ENCODE measurements at regions not wholly inside any gene's neighbourhood (a gene's known extent, or its start where the extent isn't known, plus 50 kb on each side); places are given as distances from the start of the nearest gene placed in this dataset.

DNA sequence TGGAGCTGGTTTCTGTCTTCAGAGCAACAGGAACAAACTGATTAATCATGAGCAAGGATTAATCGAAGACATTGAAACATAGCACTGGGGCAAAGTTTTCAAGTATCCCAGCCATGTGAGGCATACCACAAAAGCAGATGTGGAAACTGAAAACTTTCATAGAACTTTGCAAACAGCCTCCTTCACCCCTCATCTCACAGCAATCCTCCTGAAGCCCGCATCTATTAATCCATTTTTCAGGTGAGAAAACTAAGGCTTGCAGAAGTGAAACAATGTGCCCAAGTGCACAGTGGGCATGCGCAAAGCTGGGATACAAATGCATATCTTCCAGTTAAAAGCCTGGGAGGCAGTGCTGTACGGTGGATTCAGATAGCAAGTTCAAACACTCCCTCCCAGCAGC, 58.6 kb upstream of the HMGXB4 start:
- no peak overlapping the region for H3K27ac Mint-ChIP-seq

DNA sequence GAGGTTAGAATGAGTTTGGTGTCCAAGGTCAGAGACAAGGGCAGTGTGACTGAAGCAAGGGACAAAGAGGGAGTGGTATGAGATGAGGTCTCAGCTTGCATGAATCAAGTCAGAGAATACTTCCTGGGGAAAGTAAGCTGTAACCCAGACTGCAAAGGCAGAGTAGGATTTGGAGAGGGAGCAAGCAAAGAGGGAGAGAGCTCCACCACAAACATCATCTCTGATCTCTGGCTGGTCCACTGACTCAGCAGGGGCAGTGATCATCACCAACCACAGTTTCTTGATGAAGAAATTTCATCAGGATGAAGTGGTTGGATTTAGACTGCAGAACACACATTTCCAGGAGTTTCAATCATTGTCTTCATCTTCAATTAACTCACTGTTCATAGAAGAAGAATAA, 54.9 kb upstream of the HMGXB4 start:
- Mint-ChIP-seq H3K4me1 (no peaks in the 10 kb centered on the region), H3K27ac (no peak overlapping the region), H3K4me3 (no peak overlapping the region), H3K36me3 (no peaks in the 10 kb centered on the region), H3K9me3 (no peaks in the 10 kb centered on the region)
- ATAC-seq (no peak), DNase-seq (ENCODE audit: low spot score in 2 of 2) (no peak)

More for the DNA sequence above, 58.6 kb upstream of the HMGXB4 start:
- DNase-seq (ENCODE audit: low spot score in 2 of 2), result no peak
- no peaks in the 10 kb centered on the region for H3K9me3 Mint-ChIP-seq
- no peak overlapping the region for H3K4me3 Mint-ChIP-seq
- H3K36me3 Mint-ChIP-seq, result no peaks in the 10 kb centered on the region
- no peaks in the 10 kb centered on the region for H3K4me1 Mint-ChIP-seq
- no peak for ATAC-seq

DNA sequence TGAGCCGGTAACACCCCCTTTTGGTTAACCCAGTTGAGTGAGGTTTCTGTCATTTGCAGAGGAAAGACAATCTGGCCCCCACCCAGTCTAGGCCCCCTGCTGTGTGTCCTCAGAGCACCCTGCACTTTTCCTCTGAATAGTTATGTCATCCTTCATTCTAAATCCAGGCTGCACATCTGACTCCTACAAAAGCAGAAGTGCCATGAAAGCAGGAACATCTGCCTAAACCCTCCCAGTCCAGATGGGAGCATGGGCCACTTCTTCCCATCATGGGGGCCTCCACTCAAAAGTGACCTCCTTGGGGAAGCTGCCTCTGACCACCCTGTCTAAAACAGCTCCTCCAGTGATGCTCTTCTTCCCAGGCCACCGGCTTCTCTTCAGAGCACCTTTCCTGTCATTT, 53.7 kb upstream of the HMGXB4 start:
- Mint-ChIP-seq H3K36me3 (no peaks in the 10 kb centered on the region), H3K4me3 (no peak overlapping the region), H3K27ac (no peak overlapping the region), H3K9me3 (no peaks in the 10 kb centered on the region), H3K4me1 (no peaks in the 10 kb centered on the region)
- no peak for DNase-seq (ENCODE audit: low spot score in 2 of 2)
- ATAC-seq, result no peak

DNA sequence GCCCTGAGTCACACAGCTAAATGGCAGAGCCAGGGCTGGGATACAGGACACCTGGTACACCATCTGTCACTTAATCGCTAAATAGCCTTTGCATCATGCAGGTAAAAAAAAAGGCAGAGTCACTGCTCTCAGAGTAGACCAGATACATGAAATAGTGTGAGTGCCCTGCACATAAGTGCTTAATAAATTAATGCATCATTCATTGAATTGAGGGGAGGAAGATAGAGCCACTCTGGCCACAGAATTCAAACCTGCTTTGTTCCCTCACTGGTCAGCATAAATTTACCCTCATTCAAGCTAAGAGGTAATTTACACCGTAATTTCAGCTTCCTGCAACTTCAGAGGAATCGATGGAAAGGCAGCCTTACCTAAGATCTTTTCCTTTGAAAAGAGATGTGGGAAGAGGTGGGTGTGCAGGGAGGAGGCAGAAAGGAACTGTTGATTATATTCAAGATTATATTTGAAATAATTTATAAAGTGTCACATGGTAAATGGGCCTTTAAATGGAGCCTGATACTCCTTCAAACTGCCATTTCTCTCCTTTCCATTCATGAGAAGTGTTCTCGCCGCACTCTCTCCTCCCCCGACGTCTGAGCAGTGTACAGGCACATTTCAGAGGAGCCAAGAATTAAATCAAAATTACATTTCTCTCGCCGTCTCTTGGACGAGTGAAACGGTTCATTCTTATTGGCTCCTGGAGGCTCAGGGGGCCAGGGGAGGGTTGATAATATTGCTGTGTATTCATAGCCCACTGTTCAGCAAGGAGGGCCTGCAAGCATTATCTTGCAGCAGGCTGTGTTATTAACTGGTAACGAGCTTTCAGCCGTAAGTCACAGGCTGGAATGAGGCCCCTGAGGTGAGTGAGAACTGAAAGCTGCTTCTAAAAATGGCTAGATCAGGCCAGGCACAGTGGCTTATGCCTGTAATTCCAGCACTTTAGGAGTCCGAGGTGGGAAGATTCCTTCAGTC, 52.2 kb upstream of the HMGXB4 start:
- H3K9me3 Mint-ChIP-seq, result no peaks in the 10 kb centered on the region
- H3K27ac Mint-ChIP-seq, result no peak overlapping the region
- no peaks in the 10 kb centered on the region for H3K36me3 Mint-ChIP-seq
- H3K4me1 Mint-ChIP-seq, result no peaks in the 10 kb centered on the region
- ATAC-seq (no peak), DNase-seq (ENCODE audit: low spot score in 2 of 2) (no peak)
- no peak overlapping the region for H3K4me3 Mint-ChIP-seq

DNA sequence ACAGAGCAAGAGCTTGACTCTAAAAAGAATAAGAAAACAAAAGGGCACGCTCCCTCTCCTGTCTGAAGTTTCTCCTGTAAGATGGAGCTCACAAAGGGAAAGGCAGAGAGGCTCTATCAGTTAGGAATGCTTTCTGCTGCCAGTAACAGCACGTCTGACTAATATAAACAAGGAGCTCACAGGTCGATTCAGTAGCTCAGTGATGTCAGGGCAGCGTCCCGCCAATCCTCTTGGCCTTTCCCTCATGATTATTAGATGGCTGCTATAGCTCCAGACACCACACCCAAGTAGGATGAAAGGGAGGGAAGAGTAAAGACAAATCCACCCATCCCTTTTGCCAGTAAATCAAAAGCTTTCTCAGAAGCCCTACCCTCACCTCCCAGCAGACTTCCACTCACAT, 51.3 kb upstream of the HMGXB4 start:
- Mint-ChIP-seq H3K4me3 (no peak overlapping the region), H3K4me1 (no peaks in the 10 kb centered on the region), H3K36me3 (no peaks in the 10 kb centered on the region), H3K27ac (no peak overlapping the region), H3K9me3 (no peaks in the 10 kb centered on the region)
- ATAC-seq (no peak), DNase-seq (ENCODE audit: low spot score in 2 of 2) (no peak)

DNA sequence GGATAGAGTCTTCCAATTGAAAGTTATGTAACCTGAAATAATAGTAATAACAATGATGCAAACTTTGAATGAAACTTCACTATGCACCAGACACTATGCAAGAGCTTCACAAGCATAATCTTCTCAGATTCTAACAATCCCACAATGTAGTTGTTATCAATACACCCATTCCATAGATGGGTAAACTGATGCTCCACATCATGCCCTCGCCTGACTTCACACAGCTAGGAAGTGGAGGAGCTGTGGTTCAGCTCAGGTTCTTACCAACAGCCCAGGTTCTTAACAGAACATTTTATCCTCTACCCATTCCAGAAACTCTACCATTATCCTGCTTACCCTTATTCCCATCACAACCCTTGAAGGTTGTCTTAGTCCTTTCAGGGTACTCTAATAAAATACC, 50.4 kb upstream of the HMGXB4 start:
- no peaks in the 10 kb centered on the region for H3K36me3 Mint-ChIP-seq
- ATAC-seq (no peak), DNase-seq (ENCODE audit: low spot score in 2 of 2) (no peak)
- H3K4me3 Mint-ChIP-seq, result no peak overlapping the region
- H3K9me3 Mint-ChIP-seq, result no peaks in the 10 kb centered on the region
- no peaks in the 10 kb centered on the region for H3K4me1 Mint-ChIP-seq
- no peak overlapping the region for H3K27ac Mint-ChIP-seq
